Gastrocnemius medialis (tissue), 4 donors: ENCODE measurements at regions not wholly inside any gene's neighbourhood (a gene's known extent, or its start where the extent isn't known, plus 50 kb on each side); places are given as distances from the start of the nearest gene placed in this dataset.

ENCODE experiments used
- POLR2A ChIP-seq, 2 donors: fragments of 450-650 bp; IDR thresholded peaks; one replicate each; pipeline ENCODE4 v1.6.1; 2017; ENCODE audit warnings: antibody characterized with exemption in 2 of 2, mild to moderate bottlenecking in 2 of 2, moderate library complexity in 2 of 2
- TF ChIP-seq, protein P1 (sequence below), 5 experiments: fragments of 450-650 bp in 3 of 5; fragments of 200-600 bp in 2 of 5; sonication (generic) in 2 of 5; IDR thresholded peaks in 4 of 5; conservative IDR thresholded peaks in 1 of 5; 1 replicate in 4 of 5; 2 replicates in 1 of 5; pipeline ENCODE4 v1.5.1; 2016 to 2019; ENCODE audit warnings: antibody characterized with exemption in 5 of 5, mild to moderate bottlenecking in 3 of 5, moderate library complexity in 3 of 5

GRCh38 chr9:120263836-120264235 lies 316.1 kb downstream of the CDK5RAP2 start:
- TF ChIP-seq, protein P1, sequence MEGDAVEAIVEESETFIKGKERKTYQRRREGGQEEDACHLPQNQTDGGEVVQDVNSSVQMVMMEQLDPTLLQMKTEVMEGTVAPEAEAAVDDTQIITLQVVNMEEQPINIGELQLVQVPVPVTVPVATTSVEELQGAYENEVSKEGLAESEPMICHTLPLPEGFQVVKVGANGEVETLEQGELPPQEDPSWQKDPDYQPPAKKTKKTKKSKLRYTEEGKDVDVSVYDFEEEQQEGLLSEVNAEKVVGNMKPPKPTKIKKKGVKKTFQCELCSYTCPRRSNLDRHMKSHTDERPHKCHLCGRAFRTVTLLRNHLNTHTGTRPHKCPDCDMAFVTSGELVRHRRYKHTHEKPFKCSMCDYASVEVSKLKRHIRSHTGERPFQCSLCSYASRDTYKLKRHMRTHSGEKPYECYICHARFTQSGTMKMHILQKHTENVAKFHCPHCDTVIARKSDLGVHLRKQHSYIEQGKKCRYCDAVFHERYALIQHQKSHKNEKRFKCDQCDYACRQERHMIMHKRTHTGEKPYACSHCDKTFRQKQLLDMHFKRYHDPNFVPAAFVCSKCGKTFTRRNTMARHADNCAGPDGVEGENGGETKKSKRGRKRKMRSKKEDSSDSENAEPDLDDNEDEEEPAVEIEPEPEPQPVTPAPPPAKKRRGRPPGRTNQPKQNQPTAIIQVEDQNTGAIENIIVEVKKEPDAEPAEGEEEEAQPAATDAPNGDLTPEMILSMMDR (IDR thresholded peaks at IDR 0.05 in 4 of 5, conservative IDR thresholded peaks at IDR 0.05 in 1 of 5), result no peak
- no peak for TF ChIP-seq POLR2A (IDR thresholded peaks at IDR 0.05)
